ENCODE measurements at regions not wholly inside any gene's neighbourhood (a gene's known extent, or its start where the extent isn't known, plus 50 kb on each side); places are given as distances from the start of the nearest gene placed in this dataset.

DNA sequence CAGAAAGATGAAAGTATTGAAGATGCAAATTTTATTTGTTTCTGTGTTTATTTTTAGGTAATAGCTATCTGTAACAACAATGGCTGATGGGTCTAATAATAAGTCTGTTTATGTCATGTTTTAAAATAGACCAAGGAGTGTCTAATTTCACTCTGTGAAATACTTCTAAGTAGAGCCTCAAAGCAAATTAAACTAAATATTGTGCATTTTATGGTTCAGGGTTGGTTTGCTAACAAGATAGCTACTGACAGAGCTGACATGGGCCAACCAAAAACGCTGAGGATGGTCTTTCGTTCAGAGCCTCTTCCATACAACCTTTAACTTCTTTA is 437.6 kb upstream of the CTSO start:
- no peak for TF ChIP-seq CREB1 (IDR thresholded peaks at IDR 0.05; ENCODE audit: low read depth)
- TF ChIP-seq, protein P1, sequence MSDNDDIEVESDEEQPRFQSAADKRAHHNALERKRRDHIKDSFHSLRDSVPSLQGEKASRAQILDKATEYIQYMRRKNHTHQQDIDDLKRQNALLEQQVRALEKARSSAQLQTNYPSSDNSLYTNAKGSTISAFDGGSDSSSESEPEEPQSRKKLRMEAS (IDR thresholded peaks at IDR 0.05): no peak

All from Ishikawa (cell line).